H1 (cell line): ENCODE measurements at regions not wholly inside any gene's neighbourhood (a gene's known extent, or its start where the extent isn't known, plus 50 kb on each side); places are given as distances from the start of the nearest gene placed in this dataset.

Source experiments
- GABPA ChIP-seq: IDR thresholded peaks from 2 replicates; pipeline ENCODE4 v1.6.1; 2011; ENCODE audit warnings: mild to moderate bottlenecking, low read length, moderate library complexity, borderline replicate concordance; ENCODE audit not compliant: insufficient read depth
- JUN ChIP-seq: IDR thresholded peaks from 2 replicates; pipeline ENCODE4 v1.6.1; 2011; ENCODE audit warnings: low read depth, mild to moderate bottlenecking, improper control_type of control experiment, low read length
- MAFK ChIP-seq: IDR thresholded peaks from 2 replicates; pipeline ENCODE4 v1.6.1; 2012; ENCODE audit warnings: low read depth, mild to moderate bottlenecking, improper control_type of control experiment, low read length
- NANOG ChIP-seq: IDR thresholded peaks from 2 replicates; pipeline ENCODE4 v1.6.1; 2011; ENCODE audit warnings: low read length, low read depth, mild to moderate bottlenecking, inconsistent platforms; ENCODE audit not compliant: insufficient read depth, poor library complexity, severe bottlenecking
- POU5F1 ChIP-seq: IDR thresholded peaks from 2 replicates; pipeline ENCODE4 v1.6.1; 2011; ENCODE audit warnings: low read depth, mild to moderate bottlenecking, low read length, moderate library complexity
- SIN3A ChIP-seq, 2 experiments: IDR thresholded peaks in 1 of 2; conservative IDR thresholded peaks in 1 of 2; 2 replicates each; pipeline ENCODE4 v1.6.1; 2011 to 2012; ENCODE audit warnings: low read length in 2 of 2, improper control_type of control experiment in 1 of 2, low read depth in 1 of 2, mild to moderate bottlenecking in 1 of 2

DNA sequence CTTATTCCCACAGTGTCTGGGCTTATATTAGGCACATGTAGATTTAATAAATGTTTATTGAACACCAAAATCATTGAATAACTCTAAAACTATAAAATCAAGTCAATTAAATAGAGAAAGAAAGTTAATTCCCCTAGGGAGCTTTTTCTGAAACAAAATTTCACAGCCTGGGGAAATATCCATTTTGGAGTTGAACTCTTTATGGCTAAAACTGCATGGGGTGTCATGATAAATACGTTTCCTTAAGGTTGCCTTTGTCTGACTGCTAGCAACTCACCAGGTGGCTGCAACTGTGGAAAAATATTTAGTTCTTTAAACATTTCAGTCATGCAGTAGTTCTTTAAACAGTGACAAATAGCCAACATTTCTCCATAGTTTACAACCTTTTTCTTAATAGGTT is 496.1 kb downstream of the LRRIQ3 start (continued):
- TF ChIP-seq NANOG (no peak), MAFK (no peak), SIN3A (conservative IDR thresholded peaks at IDR 0.05 in 1 of 2, IDR thresholded peaks at IDR 0.05 in 1 of 2; ENCODE audit: low read depth in 1 of 2, low read length in 2 of 2) (no peak), POU5F1 (no peak), JUN (no peak), GABPA (no peak)
